DMS153 treated with DMSO at 0.1 percent for 48 hours (cell line): ENCODE measurements at regions not wholly inside any gene's neighbourhood (a gene's known extent, or its start where the extent isn't known, plus 50 kb on each side); places are given as distances from the start of the nearest gene placed in this dataset.
"Not testable (repeated sequence)": the region's sequence is repeated elsewhere in the genome, so short reads cannot be mapped to it uniquely, and the experiment has no call there.

Experiments used
- DNase-seq: peaks from one replicate; lab custom pipeline; 2025; ENCODE audit not compliant: unreplicated experiment; lab: John Stamatoyannopoulos, UW

GRCh38 chr2:123359636-123360035 is 665.5 kb upstream of the CNTNAP5 start:
- DNase-seq: no peak

GRCh38 chr2:123362671-123363440 is 662.2 kb upstream of the CNTNAP5 start:
- no peak for DNase-seq

- DNase-seq: no peak
These were observed 661.3 kb upstream of the CNTNAP5 start for GRCh38 chr2:123363826-123364225.

- DNase-seq: no peak
These were observed 660.7 kb upstream of the CNTNAP5 start for GRCh38 chr2:123364243-123364896.

- DNase-seq: no peak
These were observed 658.7 kb upstream of the CNTNAP5 start for GRCh38 chr2:123366239-123366837.

GRCh38 chr2:123370186-123370585 is 654.9 kb upstream of the CNTNAP5 start:
- DNase-seq: no peak

GRCh38 chr2:123371535-123371934 is 653.6 kb upstream of the CNTNAP5 start:
- DNase-seq: no peak

- DNase-seq: no peak
These were observed 644.6 kb upstream of the CNTNAP5 start for GRCh38 chr2:123380370-123380935.

- no peak for DNase-seq
These were observed 609.4 kb upstream of the CNTNAP5 start for GRCh38 chr2:123415678-123416077.

GRCh38 chr2:123419976-123420375 is 605.1 kb upstream of the CNTNAP5 start:
- no peak for DNase-seq

- DNase-seq: no peak
These were observed 590.3 kb upstream of the CNTNAP5 start for GRCh38 chr2:123434546-123435395.

GRCh38 chr2:123438251-123438650 is 586.8 kb upstream of the CNTNAP5 start:
- no peak for DNase-seq

GRCh38 chr2:123438675-123439074 is 586.4 kb upstream of the CNTNAP5 start:
- DNase-seq: no peak

GRCh38 chr2:123448801-123449200 is 576.3 kb upstream of the CNTNAP5 start:
- no peak for DNase-seq

- DNase-seq: no peak
These were observed 573.5 kb upstream of the CNTNAP5 start for GRCh38 chr2:123451542-123451941.

- DNase-seq: no peak
These were observed 571.9 kb upstream of the CNTNAP5 start for GRCh38 chr2:123453046-123453700.

- no peak for DNase-seq
These were observed 571.3 kb upstream of the CNTNAP5 start for GRCh38 chr2:123453772-123454171.

- DNase-seq: not testable (repeated sequence)
These were observed 569.9 kb upstream of the CNTNAP5 start for GRCh38 chr2:123455234-123455633.

GRCh38 chr2:123456416-123456815 is 568.7 kb upstream of the CNTNAP5 start:
- no peak for DNase-seq

GRCh38 chr2:123463886-123464285 is 561.2 kb upstream of the CNTNAP5 start:
- DNase-seq: no peak
